ENCODE measurements at regions not wholly inside any gene's neighbourhood (a gene's known extent, or its start where the extent isn't known, plus 50 kb on each side); places are given as distances from the start of the nearest gene placed in this dataset.

DNA sequence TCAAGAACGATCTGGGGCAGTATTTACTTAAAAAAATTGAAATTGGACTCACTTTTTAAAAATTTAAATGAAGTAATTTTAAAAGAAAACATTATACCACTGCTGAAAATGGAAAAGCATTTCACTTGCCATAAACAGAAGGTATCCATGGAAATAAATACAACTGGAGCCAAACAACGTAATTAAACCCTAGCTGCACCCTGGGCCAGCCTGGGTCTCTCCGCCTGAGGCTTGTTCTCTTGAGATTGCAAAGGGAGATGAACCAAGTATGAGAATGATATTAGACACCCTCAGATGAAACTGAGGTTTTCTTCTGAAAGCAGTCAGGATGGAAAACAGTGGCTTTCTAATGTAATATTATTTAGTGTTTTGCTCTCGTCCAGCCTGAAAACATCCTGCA, 264.4 kb downstream of the KCNE4 start:
- Histone ChIP-seq H2BK20ac (ENCODE audit: low read depth, low read length) (no peak overlapping the region), H2BK120ac (ENCODE audit: low read depth, low read length) (no peak overlapping the region), H3K9me1 (ENCODE audit: insufficient read depth, low read length) (no peaks in the 10 kb centered on the region), H3K27ac (ENCODE audit: insufficient read depth, low read length) (no peak overlapping the region), H3K4ac (ENCODE audit: low read depth, low read length) (no peak overlapping the region), H3K4me1 (ENCODE audit: control insufficient read depth, insufficient read depth, low read length) (no peaks in the 10 kb centered on the region), H3K14ac (replicated peaks; ENCODE audit: low read depth, low read length) (no peak overlapping the region), H2AFZ (replicated peaks; ENCODE audit: low read length, poor library complexity) (no peak overlapping the region), H3K27me3 (ENCODE audit: control insufficient read depth, insufficient read depth, low read length) (no peaks in the 10 kb centered on the region; the same call in 1 of the 2 replicates), H2BK5ac (ENCODE audit: low read depth, low read length, poor library complexity, severe bottlenecking) (no peak overlapping the region), H3K23ac (ENCODE audit: low read depth, low read length) (no peak overlapping the region), H3K79me1 (ENCODE audit: low read depth in 1 of 2, low read length in 2 of 2) (no peaks in the 10 kb centered on the region), H4K8ac (ENCODE audit: low read depth in 2 of 2, low read length in 2 of 2) (no peak overlapping the region), H2BK15ac (ENCODE audit: low read depth, low read length) (no peak overlapping the region), H3K18ac (ENCODE audit: low read depth, low read length) (no peak overlapping the region), H3K56ac (ENCODE audit: extremely low read depth, insufficient read depth, low read length) (no peak overlapping the region), H3K36me3 (ENCODE audit: control insufficient read depth, insufficient read depth, low read length) (no peaks in the 10 kb centered on the region), H4K5ac (ENCODE audit: low read depth, low read length) (no peak overlapping the region), H3K4me2 (ENCODE audit: low read depth, low read length) (no peak overlapping the region), H2AK9ac (replicated peaks; ENCODE audit: low read depth, low read length, poor library complexity) (no peak overlapping the region), H2AK5ac (ENCODE audit: low read depth, low read length) (no peak overlapping the region), H3K9ac (ENCODE audit: low read depth, low read length) (no peak overlapping the region), H3K9me3 (ENCODE audit: control insufficient read depth, insufficient read depth, low read length) (no peaks in the 10 kb centered on the region), H4K20me1 (ENCODE audit: insufficient read depth, low read length) (no peaks in the 10 kb centered on the region), H4K91ac (ENCODE audit: insufficient read depth, low read depth, low read length) (no peak overlapping the region), H3K4me3 (ENCODE audit: insufficient read depth, low read depth, low read length) (no peak overlapping the region)
- no TSS peak for BruUV-seq (replicated peaks)
- DNase-seq (no peak), ATAC-seq (ENCODE audit: low read depth) (no peak)
- POLR2A ChIA-PET (ENCODE audit: unreplicated experiment), result no interaction called here
- CTCF ChIA-PET, result no interaction called here
- TF ChIP-seq, protein P1, sequence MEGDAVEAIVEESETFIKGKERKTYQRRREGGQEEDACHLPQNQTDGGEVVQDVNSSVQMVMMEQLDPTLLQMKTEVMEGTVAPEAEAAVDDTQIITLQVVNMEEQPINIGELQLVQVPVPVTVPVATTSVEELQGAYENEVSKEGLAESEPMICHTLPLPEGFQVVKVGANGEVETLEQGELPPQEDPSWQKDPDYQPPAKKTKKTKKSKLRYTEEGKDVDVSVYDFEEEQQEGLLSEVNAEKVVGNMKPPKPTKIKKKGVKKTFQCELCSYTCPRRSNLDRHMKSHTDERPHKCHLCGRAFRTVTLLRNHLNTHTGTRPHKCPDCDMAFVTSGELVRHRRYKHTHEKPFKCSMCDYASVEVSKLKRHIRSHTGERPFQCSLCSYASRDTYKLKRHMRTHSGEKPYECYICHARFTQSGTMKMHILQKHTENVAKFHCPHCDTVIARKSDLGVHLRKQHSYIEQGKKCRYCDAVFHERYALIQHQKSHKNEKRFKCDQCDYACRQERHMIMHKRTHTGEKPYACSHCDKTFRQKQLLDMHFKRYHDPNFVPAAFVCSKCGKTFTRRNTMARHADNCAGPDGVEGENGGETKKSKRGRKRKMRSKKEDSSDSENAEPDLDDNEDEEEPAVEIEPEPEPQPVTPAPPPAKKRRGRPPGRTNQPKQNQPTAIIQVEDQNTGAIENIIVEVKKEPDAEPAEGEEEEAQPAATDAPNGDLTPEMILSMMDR (conservative IDR thresholded peaks at IDR 0.05; ENCODE audit: low read depth, low read length), result no peak
- TF ChIP-seq MAZ (IDR thresholded peaks at IDR 0.05; ENCODE audit: borderline replicate concordance, low read depth, low read length), result no peak
- no peak for TF ChIP-seq CEBPB (IDR thresholded peaks at IDR 0.05; ENCODE audit: low read depth, low read length)
- no peak for TF ChIP-seq RCOR1 (IDR thresholded peaks at IDR 0.05; ENCODE audit: insufficient replicate concordance, low read length)
- no peak for TF ChIP-seq POLR2A (IDR thresholded peaks at IDR 0.05; ENCODE audit: low read depth, low read length)
- no peak for TF ChIP-seq CHD1 (IDR thresholded peaks at IDR 0.05; ENCODE audit: low read depth, low read length)
- TF ChIP-seq FOS (IDR thresholded peaks at IDR 0.05; ENCODE audit: low read depth, low read length), result no peak
- TF ChIP-seq, protein P2, sequence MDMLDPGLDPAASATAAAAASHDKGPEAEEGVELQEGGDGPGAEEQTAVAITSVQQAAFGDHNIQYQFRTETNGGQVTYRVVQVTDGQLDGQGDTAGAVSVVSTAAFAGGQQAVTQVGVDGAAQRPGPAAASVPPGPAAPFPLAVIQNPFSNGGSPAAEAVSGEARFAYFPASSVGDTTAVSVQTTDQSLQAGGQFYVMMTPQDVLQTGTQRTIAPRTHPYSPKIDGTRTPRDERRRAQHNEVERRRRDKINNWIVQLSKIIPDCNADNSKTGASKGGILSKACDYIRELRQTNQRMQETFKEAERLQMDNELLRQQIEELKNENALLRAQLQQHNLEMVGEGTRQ (IDR thresholded peaks at IDR 0.05; ENCODE audit: low read depth, low read length), result no peak
- TF ChIP-seq MXI1 (IDR thresholded peaks at IDR 0.05; ENCODE audit: borderline replicate concordance, low read depth, low read length), result no peak
- TF ChIP-seq BHLHE40 (IDR thresholded peaks at IDR 0.05; ENCODE audit: low read depth, low read length), result no peak
- TF ChIP-seq RAD21 (IDR thresholded peaks at IDR 0.05; ENCODE audit: low read length), result no peak
- no peak for TF ChIP-seq RFX5 (IDR thresholded peaks at IDR 0.05; ENCODE audit: low read depth, low read length)
- in situ Hi-C loops (cut with MboI; ENCODE audit: low sequenced_read_pairs) (loop anchor here (25.0 kb wide), 1 partner anchor 471 kb away; no protein-coding TSS in a partner anchor), dilution Hi-C loops (cut with HindIII; ENCODE audit: low sequenced_read_pairs, unreplicated experiment) (no loop called here), intact Hi-C loops (cut with micrococcal nuclease) (no loop called here)
- WGBS, 2 experiments (ENCODE audit: extremely low coverage in 2 of 2, insufficient read length in 1 of 2), result no CpG with 5 or more reads among the region's 4 CpGs

Measured in IMR-90 (cell line).